ENCODE measurements at regions not wholly inside any gene's neighbourhood (a gene's known extent, or its start where the extent isn't known, plus 50 kb on each side); places are given as distances from the start of the nearest gene placed in this dataset.

DNA sequence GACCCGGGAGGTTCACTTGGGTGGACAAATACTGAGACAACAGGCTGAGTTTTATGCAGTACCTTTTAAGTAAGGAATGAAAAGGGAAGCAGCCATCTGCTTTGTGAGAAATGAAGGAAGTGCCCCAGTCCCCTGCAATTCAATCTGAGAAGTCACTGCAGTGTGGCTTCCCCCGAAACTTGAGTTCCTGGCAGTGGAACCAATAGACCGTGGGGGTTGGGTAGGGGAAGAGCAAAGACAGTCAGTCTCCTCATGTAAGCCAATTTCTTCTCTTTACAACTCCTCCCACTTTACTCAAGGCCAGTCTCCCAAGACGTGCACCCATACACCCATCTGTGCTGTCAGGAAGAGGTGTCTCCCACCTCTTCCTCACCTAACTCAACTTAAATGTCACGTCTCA lies 206.5 kb downstream of the BCAT1 start:
- no peak for TF ChIP-seq GATA2 (IDR thresholded peaks at IDR 0.05; ENCODE audit: low read depth, low read length)
- no peak for TF ChIP-seq GATA3 (IDR thresholded peaks at IDR 0.05; ENCODE audit: low read depth, low read length)

Measured in SH-SY5Y (cell line).